ENCODE measurements at regions not wholly inside any gene's neighbourhood (a gene's known extent, or its start where the extent isn't known, plus 50 kb on each side); places are given as distances from the start of the nearest gene placed in this dataset.

DNA sequence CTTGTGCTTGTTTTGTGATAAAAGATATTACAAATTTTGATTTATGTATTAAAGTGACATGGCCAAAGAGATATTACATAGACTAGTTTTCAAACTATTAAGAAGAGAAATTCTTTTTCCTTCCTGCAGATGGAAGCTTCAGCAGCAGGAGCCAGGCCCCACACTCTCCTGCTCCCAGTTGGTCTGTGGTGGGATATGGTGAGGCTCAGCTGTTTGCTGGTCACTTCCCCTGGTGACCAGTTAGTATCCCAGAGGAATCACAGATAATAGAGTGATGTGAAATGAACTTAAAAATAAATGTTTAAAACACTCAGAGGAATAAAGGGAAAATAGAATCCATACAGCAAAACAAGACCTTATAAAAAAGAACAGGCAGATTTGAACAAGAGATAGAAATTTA, 154.7 kb downstream of the KTN1 start:
- DNase-seq (ENCODE audit: insufficient read length, low spot score): no peak
- no peak for FAIRE-seq

DNA sequence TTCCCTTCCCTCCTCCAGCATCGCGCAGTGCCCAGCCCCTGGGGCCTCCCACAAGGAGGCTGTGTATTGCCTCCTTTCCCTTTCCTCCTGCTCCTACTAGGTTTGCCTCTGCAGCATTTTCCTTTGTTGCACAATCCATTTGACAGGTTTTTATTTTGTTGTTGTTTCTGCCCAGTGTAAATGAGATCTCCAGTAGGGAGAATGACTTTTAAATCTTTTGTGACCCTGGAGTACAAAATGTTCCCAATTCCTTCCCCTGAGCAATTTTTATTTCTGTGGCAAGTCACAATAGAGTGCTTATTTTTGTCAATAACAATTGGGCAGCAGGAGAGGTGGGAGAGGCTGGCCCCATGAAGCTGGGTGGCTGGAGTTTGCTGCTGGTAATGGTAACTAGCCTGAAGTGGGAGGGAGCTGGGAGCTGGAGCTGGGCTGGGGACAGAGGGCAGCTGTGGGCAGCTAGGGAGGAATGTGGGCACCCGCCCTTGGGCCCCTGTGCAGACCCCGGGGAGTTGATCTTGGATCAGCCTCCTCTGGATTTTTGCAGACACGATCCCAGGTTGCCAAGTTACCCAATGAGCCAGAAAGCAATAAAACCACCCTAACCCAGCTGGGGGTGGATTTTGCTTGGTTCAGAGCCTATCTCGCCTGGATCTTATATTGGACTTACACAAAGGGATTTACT, 160.1 kb downstream of the KTN1 start:
- FAIRE-seq (no peak), DNase-seq (ENCODE audit: insufficient read length, low spot score) (no peak)

DNA sequence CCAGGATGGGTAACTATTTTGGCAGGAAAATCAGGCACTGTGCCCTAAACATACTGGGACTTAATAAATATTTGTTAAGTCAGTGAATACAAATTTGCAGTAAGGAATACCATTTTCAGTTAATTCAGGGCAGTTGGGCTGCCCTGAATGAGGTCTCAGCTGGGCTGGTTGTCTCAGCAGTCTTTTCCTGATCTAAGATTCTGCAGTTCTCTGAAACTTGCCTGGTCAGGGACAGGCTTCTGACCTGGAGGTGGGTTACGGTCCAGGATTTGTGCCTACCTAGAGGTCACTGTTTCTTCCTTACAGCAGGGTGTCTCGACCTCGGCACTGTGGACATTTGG, 160.6 kb downstream of the KTN1 start:
- DNase-seq (ENCODE audit: insufficient read length, low spot score) (no peak), FAIRE-seq (no peak)

DNA sequence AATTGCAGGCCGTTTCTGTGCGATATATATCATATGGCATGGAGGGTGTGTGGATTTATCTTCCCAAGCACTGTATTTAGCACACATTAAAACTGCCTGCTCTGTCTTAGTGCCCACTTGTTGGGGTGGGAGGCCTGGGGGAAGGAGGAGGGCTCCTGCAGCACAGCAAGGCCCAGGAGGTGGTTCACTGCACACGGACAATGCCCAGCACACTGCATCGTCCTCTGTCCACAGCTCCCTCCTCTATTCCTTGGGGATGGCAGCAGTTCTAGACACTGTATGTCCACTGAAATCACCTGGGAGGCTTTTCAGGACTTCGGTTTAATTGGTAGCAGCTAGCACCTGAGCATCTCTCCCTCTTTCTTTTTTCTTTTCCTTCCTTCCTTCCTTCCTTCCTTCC, 161.2 kb downstream of the KTN1 start:
- FAIRE-seq (no peak), DNase-seq (ENCODE audit: insufficient read length, low spot score) (no peak)

DNA sequence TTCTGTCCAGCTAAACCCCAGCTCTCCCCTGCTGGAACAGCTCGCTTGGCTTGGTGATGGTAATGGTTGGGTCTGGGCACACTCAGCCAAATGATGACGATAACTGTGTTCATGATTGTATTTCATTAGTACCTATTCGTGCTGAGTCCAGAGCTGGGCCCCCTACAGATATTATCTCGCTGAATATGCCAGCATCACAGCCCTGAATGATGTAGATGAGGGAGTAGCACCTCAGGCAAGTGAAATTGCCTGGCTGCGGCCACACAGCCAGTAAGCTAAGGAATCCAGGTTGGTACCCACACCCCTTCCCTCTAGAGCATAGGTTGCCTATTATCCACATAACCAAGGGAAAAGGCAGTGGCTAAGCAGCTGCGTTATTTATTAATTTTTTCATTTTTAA, 163.5 kb downstream of the KTN1 start:
- no peak for DNase-seq (ENCODE audit: insufficient read length, low spot score)

DNA sequence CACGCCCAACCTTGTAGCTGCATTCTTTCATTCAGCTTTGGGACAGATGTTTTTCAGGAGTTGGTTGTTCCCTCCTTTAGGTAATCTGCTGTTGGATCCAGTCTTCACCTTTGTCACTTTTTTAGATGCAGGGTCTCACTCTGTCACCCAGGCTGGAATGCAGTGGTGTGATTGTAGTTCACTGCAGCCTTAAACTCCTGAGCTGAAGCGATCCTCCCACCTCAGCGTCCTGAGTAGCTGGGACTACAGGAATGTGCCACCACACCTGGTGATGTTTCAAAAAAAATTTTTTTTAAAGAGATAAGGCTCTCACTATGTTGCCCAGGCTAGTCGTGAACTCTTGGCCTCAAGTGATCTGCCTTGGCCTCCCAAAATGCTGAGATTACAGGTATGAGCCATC, 164.3 kb downstream of the KTN1 start:
- no peak for DNase-seq (ENCODE audit: insufficient read length, low spot score)
- no peak for FAIRE-seq

More for the DNA sequence above, 163.5 kb downstream of the KTN1 start:
- no peak for FAIRE-seq

DNA sequence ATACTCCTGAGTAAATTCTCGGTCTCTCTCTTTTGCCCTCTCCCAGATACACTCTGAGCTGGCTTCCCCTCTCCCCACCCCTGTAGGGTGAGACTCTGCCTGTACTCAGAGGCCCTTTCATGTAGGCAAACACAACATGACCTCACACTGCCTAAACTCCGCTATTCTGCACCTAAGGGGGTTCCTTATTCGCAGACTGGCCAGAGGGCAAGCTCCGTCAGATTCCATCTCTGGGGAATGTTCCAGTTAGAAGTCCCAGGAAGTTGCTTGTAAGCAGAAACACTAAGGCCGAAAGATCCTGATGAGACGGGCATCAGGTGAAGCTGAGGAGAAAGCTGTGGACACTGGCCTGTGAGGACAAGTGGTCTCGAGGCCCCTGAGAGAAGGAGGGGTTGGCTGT, 165.9 kb downstream of the KTN1 start:
- FAIRE-seq: no peak

DNA sequence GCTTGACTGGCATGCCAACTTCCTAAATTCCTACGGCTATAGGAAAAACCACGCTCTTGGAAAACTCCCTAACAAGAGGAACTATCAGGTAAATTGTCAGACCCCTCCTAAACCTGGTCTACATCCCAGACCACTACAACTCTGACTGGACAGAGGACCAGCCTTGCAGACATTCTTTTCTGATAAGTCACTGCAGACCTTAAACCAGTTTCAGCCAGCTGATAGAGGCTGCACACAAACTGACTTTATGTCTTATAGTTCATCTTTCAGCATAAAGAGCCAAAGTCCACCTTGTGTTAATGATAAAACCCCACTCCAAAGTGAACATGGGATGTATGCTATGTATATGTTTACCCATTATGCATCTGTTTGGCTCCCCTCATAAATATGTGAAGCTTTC, 166.6 kb downstream of the KTN1 start:
- DNase-seq (ENCODE audit: insufficient read length, low spot score) (no peak), FAIRE-seq (no peak)

More for the DNA sequence above, 165.9 kb downstream of the KTN1 start:
- DNase-seq (ENCODE audit: insufficient read length, low spot score): no peak

DNA sequence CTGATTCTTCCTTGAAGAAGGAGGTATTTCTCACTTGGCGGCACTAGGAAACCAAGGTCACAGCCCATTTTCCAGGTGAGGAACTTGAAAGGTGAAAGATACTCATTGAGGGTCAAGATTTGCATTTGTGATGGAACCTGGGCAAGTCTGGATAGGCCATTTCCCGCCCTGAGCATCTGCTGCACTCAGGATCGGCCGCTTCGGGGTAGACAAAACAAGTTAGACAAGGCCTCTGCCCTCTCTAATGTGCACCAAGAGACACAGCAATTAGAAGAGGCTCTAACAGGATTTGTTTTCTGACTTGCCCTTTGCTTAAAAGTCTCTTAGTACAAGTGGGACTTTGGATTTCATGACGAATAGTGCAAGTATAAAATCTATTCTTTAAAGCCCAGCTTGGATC, 167.2 kb downstream of the KTN1 start:
- FAIRE-seq (no peak), DNase-seq (ENCODE audit: insufficient read length, low spot score) (no peak)

DNA sequence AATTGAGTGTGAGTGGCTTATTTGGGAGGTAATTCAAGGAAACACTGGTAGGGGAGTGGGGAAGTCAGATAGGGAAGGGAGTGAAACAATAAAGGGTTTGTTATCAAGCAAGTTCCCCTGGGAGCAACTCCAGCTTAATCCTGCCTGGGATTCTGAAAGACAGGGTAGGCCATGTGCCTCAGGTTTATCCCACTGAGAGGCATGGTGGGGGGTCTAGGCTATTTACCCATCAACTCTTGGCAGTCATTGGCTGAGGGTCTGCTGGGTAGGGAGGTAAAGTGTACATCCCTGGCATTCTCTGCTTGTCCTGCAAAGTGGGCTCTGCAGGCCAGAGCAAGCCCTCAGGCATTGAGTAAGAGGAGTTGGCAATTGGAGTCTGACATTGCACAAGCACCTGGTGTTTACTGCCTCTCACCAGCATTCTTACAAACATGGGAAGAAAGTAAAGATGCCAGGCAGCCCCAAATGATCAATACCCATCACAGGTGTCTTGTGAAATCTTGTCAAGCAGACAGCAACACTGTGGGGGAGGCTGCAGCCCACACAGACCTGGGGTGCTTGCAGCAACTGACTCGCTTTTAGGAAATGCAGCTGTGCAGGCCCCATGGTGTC, 169.3 kb downstream of the KTN1 start:
- DNase-seq (ENCODE audit: insufficient read length, low spot score) (no peak), FAIRE-seq (no peak)

DNA sequence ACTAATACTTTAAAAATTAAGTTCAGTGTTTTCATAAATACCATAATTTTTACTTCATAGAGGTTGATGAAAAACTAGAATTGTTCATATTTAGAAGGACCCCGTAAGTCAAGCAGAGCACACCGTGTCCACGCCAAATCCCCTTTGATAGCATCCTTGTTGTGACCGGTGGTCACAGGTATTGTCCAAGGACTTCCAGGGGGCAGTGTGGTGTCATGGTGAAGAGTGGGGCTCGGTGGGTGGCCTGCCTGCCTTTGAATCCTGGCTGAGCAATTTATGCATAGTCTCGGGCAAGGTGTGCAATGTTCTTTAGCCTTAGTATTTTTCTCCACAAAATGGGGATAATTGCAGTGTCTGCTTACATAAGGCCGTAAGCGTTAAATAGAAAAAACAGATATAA, 169.9 kb downstream of the KTN1 start:
- FAIRE-seq (no peak), DNase-seq (ENCODE audit: insufficient read length, low spot score) (no peak)

DNA sequence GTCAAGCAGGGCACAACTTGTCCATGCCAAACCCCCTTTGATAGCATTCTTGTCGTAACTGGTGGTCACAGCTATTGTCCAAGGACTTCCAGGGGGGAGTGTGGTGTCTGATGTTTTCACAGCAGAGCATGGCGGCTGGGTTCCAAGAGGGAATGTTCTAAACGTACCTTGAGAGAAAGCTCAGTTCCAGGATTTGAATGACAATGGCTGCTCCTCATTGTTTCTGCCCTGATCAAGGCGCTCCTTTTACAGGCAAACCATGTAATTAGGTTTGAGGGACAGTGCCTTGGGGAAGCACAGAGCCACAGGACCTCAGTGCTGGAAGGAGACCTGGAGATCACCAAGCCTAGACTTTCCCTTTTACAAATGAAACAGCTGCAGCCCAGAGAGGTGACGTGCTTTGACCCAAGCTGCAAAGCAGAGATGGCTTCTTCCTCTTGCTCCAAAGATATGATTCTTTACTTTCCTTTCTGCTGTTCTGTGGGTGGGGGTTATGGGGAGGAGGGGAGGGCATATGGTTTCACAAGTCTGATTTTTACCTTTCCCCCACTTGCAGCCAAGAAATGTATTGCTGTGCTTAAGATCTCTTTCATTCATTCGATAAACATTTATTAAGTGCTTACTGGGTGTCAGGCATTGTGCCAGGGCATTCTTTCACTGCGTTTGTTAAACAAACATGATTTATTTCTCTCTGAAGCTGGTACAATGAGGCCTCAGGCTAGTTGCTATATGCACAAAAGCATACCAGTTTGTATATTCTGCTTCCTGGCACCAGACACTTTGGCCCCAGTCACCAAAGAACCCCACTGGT, 172.8 kb downstream of the KTN1 start:
- no peak for FAIRE-seq
- DNase-seq (ENCODE audit: insufficient read length, low spot score): no peak

DNA sequence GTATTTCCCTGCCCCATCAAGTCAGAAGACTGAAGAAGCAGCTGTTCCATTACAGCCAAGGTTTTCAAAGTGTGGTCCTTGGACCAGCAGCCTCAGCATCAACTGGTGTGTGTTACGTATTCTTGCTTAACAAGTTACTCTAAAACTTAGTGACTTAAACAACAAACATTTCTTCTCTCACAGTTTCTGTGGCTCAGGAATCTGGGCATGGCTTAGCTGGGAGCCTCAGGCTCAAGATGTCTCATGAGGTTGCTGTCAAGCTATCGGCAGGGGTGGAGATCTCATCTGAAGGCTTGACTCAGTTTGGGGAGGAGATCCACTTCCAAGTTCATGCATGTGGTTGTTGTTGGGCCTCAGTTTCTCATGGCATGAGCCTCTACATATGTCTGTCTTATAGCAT, 174.5 kb downstream of the KTN1 start:
- FAIRE-seq (no peak), DNase-seq (ENCODE audit: insufficient read length, low spot score) (no peak)

DNA sequence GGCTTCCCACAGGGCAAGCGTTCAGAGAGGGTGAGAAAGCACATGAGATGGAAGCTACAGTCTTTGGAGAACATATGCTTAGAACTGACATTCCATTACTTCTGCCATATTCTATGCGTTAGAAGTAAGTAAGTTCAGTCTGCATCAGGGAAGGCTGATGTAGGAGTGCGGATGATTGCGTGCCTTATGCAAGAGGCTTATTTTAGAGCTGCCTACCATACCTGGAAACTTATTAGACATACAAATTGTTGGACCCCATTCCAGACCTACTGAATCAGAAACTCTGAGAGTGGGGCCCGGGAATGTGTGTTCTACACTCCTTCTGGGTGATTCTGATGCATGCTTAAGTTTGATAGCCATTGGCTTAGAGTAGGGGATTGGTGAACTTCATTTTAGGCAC, 174.9 kb downstream of the KTN1 start:
- DNase-seq (ENCODE audit: insufficient read length, low spot score) (no peak), FAIRE-seq (no peak)

DNA sequence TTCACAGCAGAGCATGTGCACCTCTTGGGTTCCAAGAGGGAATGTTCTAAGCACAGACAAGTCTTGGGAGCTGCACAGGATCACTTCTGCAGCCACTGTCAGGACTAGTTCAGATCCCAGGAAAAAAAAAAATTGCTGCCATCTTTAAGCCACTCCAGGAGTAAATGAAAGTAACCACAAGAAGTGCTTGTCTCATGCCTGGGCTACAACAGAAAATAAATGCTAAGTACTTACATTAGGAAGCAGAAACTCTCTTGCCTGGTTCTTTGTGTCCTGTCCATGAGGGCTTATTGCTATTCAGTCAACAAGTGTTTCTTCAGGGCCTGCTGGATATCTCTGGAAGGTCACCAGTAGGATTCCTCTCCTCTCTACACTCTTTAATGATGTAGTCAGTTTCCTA, 176.1 kb downstream of the KTN1 start:
- DNase-seq (ENCODE audit: insufficient read length, low spot score) (no peak), FAIRE-seq (no peak)

DNA sequence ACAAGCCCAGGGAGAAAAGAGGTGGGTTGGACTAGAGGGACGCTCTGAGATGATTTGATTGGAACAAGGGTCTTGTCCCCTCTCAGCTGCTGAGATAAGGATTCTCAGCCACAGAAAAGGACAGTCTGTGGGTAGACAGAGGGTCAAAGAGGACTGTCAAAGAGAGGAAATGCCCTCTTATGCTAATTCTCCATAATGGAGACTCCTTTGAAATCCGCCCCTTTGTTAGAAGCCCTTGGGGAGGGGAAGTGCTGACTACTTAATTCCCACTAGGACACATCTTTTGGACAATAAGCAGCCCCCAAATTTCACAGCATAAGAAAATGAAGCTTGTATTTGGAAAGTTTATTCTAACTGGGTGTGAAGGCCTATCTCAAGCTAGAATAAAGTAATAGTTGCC, 176.6 kb downstream of the KTN1 start:
- DNase-seq (ENCODE audit: insufficient read length, low spot score) (no peak), FAIRE-seq (no peak)

DNA sequence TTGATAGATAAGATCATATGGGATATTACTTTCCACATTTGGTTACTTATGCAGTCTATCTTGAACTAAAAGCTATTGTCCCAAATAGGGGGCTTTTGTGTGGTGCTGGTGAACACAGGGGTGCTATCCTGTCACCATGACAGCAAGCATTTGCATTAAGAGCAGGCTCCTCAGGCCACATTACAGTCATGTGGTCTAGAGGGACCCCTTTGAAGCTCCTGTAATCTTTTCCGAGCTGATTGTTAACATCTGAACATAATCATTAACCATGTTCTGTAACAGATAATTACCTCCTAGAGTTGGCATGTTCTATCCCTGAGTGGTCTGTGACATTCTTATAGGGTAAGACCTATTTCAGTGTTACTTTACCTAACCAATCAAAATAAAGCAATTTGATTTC, 178.8 kb downstream of the KTN1 start:
- no peak for FAIRE-seq
- DNase-seq (ENCODE audit: insufficient read length, low spot score): no peak

DNA sequence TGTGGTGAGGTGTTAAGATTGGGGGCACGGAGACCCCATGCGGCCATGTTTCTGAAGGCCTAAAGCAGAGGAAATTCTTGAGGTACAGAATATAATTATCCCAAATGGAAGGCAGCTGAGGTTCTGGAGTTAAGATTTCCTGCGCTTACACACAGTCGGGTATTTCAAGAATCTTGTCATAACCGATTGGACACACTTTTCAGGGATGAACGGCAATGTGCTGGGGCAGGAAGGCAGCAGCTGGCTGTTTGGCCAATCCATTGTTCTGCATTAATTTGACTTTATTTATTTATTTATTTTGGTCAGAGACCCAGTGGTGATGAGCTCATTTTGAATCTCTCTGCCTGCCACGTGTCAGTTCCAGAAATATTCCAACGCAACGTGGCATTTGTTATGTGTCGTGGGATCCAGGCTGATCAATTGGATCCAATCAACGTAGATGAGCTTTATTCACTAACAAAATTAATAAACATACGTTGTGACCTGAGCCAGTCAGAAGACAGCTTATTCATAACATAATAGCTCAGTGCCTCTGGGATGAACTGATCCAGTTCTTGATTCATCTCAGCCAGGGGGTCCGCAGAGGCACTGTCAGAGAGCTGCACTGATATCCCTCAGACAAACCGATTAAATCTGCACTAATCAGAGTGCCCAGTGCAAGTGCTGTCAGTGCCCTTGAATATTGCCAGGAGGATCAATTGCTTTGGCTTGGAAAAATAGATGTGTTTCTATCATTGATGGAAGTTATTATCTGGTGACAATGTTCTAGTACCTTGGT, 181.0 kb downstream of the KTN1 start:
- no peak for FAIRE-seq
- DNase-seq (ENCODE audit: insufficient read length, low spot score): no peak

DNA sequence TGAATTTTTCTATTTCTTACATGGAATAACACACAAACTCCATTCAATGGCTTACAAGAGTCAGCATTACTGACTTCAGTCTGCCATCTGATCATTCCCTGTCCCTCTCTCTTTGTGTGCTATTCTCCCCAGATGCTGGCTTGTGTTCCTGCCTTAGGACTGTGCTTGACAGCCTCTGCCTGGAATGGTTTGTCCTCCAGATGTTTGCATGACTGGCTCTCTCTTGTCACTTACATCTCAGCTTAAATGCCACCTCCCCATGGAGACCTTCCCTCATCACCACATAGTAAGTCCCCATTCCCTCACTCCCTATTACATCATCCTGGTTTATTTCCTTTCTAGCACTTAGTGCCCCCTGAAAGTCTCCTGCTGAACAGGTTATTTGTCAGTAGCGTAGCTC, 181.6 kb downstream of the KTN1 start:
- FAIRE-seq (no peak), DNase-seq (ENCODE audit: insufficient read length, low spot score) (no peak)

DNA sequence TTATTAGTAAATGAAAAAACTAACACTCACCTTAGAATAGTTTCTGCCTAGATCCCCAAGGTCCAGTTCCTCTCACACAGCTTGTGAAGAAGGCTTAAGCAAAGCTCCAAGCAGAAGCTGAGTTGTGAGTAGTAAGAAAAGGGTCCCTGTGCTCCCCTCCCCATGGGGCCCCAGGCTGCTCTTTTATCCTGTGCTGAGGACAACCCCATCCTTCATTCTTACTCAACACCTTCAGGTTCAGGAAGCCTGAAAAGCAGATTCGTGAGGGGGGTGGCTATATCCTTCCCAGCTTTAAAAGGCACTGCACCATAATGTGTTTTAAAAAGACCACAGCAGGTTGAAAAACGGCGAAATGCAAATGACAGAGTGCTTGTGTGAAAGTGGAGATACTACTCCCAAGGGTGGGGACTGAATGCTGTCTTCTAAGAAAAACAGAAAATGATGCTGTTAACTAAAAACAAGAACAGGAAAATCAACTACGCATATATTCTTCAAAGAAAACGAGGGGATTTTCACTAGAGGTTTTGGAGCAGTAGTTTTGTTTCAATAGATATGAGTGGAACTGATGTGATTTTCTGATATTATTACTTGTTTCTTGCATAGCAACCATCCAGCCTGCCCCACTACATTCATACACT, 182.7 kb downstream of the KTN1 start:
- DNase-seq (ENCODE audit: insufficient read length, low spot score) (no peak), FAIRE-seq (no peak)

DNA sequence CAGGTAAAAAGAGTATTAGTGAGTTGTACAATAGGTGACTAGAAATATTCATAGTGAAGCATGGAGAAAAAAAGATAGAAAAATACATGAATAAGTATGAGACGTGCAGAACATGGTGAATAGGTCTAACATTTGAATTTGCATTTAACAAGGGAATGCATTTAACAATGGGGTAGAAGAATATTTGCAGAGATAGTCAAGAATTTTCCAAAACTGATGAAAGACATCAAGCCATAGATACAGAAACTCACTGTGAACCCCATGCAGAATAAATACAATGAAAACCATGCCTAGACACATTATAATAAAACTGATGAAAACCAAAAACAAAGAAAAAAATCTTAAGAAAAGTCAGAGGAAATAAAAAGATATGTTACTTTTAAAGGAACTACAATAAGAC, 184.8 kb downstream of the KTN1 start:
- DNase-seq (ENCODE audit: insufficient read length, low spot score): no peak
- no peak for FAIRE-seq

All from GM19239 (cell line).